ENCODE measurements at regions not wholly inside any gene's neighbourhood (a gene's known extent, or its start where the extent isn't known, plus 50 kb on each side); places are given as distances from the start of the nearest gene placed in this dataset.
"Not testable (repeated sequence)": the region's sequence is repeated elsewhere in the genome, so short reads cannot be mapped to it uniquely, and the experiment has no call there.

- Mint-ChIP-seq H3K9me3 (peaks cover 0 to 11% (median 4%) of the 10 kb centered on the region in 3 donors), H3K27me3 (peaks cover 3% of the 10 kb centered on the region), H3K4me3 (no peak overlapping the region), H3K36me3 (no peaks in the 10 kb centered on the region), H3K27ac (no peak overlapping the region), H3K4me1 (no peaks in the 10 kb centered on the region)
Observed at GRCh38 chr5:41995193-41995592, 70.1 kb downstream of the FBXO4 start.

GRCh38 chr5:42001673-42002072 lies 76.6 kb downstream of the FBXO4 start:
- Mint-ChIP-seq H3K36me3 (no peaks in the 10 kb centered on the region), H3K27me3 (peaks cover 4% of the 10 kb centered on the region), H3K4me1 (no peaks in the 10 kb centered on the region), H3K4me3 (no peak overlapping the region), H3K27ac (no peak overlapping the region), H3K9me3 (peaks cover 0 to 11% (median 4%) of the 10 kb centered on the region in 3 donors)

GRCh38 chr5:42003852-42004251 lies 78.8 kb downstream of the FBXO4 start:
- H3K27me3 Mint-ChIP-seq, H3K27ac Mint-ChIP-seq, H3K4me3 Mint-ChIP-seq, H3K4me1 Mint-ChIP-seq, H3K9me3 Mint-ChIP-seq, H3K36me3 Mint-ChIP-seq: not testable (repeated sequence)

- Mint-ChIP-seq H3K27ac (no peak overlapping the region), H3K4me3 (no peak overlapping the region), H3K27me3 (peaks cover 4% of the 10 kb centered on the region), H3K9me3 (no peaks in the 10 kb centered on the region), H3K4me1 (no peaks in the 10 kb centered on the region), H3K36me3 (no peaks in the 10 kb centered on the region)
Observed at GRCh38 chr5:42005561-42006153, 80.6 kb downstream of the FBXO4 start.

GRCh38 chr5:42013561-42013960 lies 88.5 kb downstream of the FBXO4 start:
- H3K4me3 Mint-ChIP-seq, result no peak overlapping the region

GRCh38 chr5:42015254-42015653 lies 90.2 kb downstream of the FBXO4 start:
- Mint-ChIP-seq H3K27me3 (peaks cover 4% of the 10 kb centered on the region), H3K4me3 (no peak overlapping the region), H3K27ac (no peak overlapping the region), H3K9me3 (no peaks in the 10 kb centered on the region), H3K4me1 (no peaks in the 10 kb centered on the region), H3K36me3 (no peaks in the 10 kb centered on the region)

More at GRCh38 chr5:42013561-42013960, 88.5 kb downstream of the FBXO4 start:
- Mint-ChIP-seq H3K27ac (no peak overlapping the region), H3K36me3 (no peaks in the 10 kb centered on the region), H3K9me3 (no peaks in the 10 kb centered on the region), H3K4me1 (no peaks in the 10 kb centered on the region), H3K27me3 (peaks cover 2% of the 10 kb centered on the region)

GRCh38 chr5:42015681-42016080 lies 90.6 kb downstream of the FBXO4 start:
- Mint-ChIP-seq H3K27me3 (peaks cover 4% of the 10 kb centered on the region), H3K27ac (no peak overlapping the region), H3K4me1 (no peaks in the 10 kb centered on the region), H3K4me3 (no peak overlapping the region), H3K9me3 (no peaks in the 10 kb centered on the region), H3K36me3 (no peaks in the 10 kb centered on the region)

- Mint-ChIP-seq H3K9me3 (peaks cover 0 to 10% (median 2%) of the 10 kb centered on the region in 3 donors), H3K4me3 (no peak overlapping the region), H3K27ac (no peak overlapping the region), H3K27me3 (peaks cover 4% of the 10 kb centered on the region), H3K36me3 (no peaks in the 10 kb centered on the region), H3K4me1 (no peaks in the 10 kb centered on the region)
Observed at GRCh38 chr5:42020788-42021530, 95.9 kb downstream of the FBXO4 start.

GRCh38 chr5:42021923-42022322 lies 96.8 kb downstream of the FBXO4 start:
- Mint-ChIP-seq H3K27me3 (peaks cover 4% of the 10 kb centered on the region), H3K4me1 (no peaks in the 10 kb centered on the region), H3K27ac (no peak overlapping the region), H3K4me3 (no peak overlapping the region), H3K36me3 (no peaks in the 10 kb centered on the region), H3K9me3 (peaks cover 0 to 10% (median 2%) of the 10 kb centered on the region in 3 donors)

- peaks cover 4% of the 10 kb centered on the region for H3K27me3 Mint-ChIP-seq
- H3K9me3 Mint-ChIP-seq, result peaks cover 2 to 10% (median 3%) of the 10 kb centered on the region in 3 donors
- no peak overlapping the region for H3K27ac Mint-ChIP-seq
- no peak overlapping the region for H3K4me3 Mint-ChIP-seq
- no peaks in the 10 kb centered on the region for H3K36me3 Mint-ChIP-seq
- H3K4me1 Mint-ChIP-seq, result no peaks in the 10 kb centered on the region
Observed at GRCh38 chr5:42022383-42022972, 97.4 kb downstream of the FBXO4 start.

GRCh38 chr5:42026446-42026845 lies 101.4 kb downstream of the FBXO4 start:
- no peaks in the 10 kb centered on the region for H3K4me1 Mint-ChIP-seq
- H3K27me3 Mint-ChIP-seq, result peaks cover 7% of the 10 kb centered on the region
- H3K27ac Mint-ChIP-seq, result no peak overlapping the region
- H3K9me3 Mint-ChIP-seq, result peaks cover 2 to 10% (median 5%) of the 10 kb centered on the region in 3 donors
- no peaks in the 10 kb centered on the region for H3K36me3 Mint-ChIP-seq
- H3K4me3 Mint-ChIP-seq, result no peak overlapping the region

GRCh38 chr5:42032137-42032536 lies 107.1 kb downstream of the FBXO4 start:
- Mint-ChIP-seq H3K36me3 (no peaks in the 10 kb centered on the region), H3K9me3 (peaks cover 0 to 5% (median 0%) of the 10 kb centered on the region in 3 donors), H3K4me1 (no peaks in the 10 kb centered on the region), H3K27ac (no peak overlapping the region), H3K27me3 (peaks cover 10% of the 10 kb centered on the region), H3K4me3 (no peak overlapping the region)

- H3K36me3 Mint-ChIP-seq, result no peaks in the 10 kb centered on the region
- peaks cover 8% of the 10 kb centered on the region for H3K27me3 Mint-ChIP-seq
- H3K4me3 Mint-ChIP-seq, result no peak overlapping the region
- H3K4me1 Mint-ChIP-seq, result no peaks in the 10 kb centered on the region
- no peaks in the 10 kb centered on the region for H3K9me3 Mint-ChIP-seq
- no peak overlapping the region for H3K27ac Mint-ChIP-seq
Observed at GRCh38 chr5:42035526-42035925, 110.4 kb downstream of the FBXO4 start.

- Mint-ChIP-seq H3K4me1 (no peaks in the 10 kb centered on the region), H3K9me3 (no peaks in the 10 kb centered on the region), H3K27me3 (peaks cover 10% of the 10 kb centered on the region), H3K36me3 (no peaks in the 10 kb centered on the region), H3K4me3 (no peak overlapping the region), H3K27ac (no peak overlapping the region)
Observed at GRCh38 chr5:42036379-42036778, 111.3 kb downstream of the FBXO4 start.

GRCh38 chr5:42037379-42037932 lies 112.4 kb downstream of the FBXO4 start:
- no peaks in the 10 kb centered on the region for H3K4me1 Mint-ChIP-seq
- H3K4me3 Mint-ChIP-seq, result no peak overlapping the region
- H3K36me3 Mint-ChIP-seq, result no peaks in the 10 kb centered on the region
- H3K27ac Mint-ChIP-seq, result no peak overlapping the region
- H3K9me3 Mint-ChIP-seq, result no peaks in the 10 kb centered on the region
- H3K27me3 Mint-ChIP-seq, result peaks cover 10% of the 10 kb centered on the region
